Fibroblast of upper back skin (primary cell): ENCODE measurements at regions not wholly inside any gene's neighbourhood (a gene's known extent, or its start where the extent isn't known, plus 50 kb on each side); places are given as distances from the start of the nearest gene placed in this dataset.
"Not testable (repeated sequence)": the region's sequence is repeated elsewhere in the genome, so short reads cannot be mapped to it uniquely, and the experiment has no call there.

Experiments used
- DNase-seq: peaks from one replicate; pipeline ENCODE4 v3.0.0-alpha.2; 2013

DNA sequence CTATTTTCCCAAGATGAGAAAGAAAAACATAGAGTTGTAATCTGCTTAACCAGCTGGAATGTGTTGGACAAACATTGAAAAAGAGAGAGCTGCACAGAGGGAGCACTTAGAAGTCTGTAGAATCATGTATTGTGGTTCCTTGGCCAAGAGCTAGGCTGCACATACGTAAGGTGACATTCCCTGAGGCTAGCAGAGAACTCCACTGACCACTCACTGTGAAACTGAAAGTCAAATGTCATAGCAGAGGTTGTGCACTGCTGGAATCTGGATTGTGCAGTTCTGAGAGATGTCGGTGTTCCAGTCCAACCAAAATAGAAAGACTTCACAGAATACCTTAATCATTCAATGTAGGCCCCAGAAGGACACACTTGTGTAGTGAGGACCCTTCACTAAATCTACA, 772.8 kb upstream of the RAG2 start:
- peak; percentile 6 for DNase-seq

DNA sequence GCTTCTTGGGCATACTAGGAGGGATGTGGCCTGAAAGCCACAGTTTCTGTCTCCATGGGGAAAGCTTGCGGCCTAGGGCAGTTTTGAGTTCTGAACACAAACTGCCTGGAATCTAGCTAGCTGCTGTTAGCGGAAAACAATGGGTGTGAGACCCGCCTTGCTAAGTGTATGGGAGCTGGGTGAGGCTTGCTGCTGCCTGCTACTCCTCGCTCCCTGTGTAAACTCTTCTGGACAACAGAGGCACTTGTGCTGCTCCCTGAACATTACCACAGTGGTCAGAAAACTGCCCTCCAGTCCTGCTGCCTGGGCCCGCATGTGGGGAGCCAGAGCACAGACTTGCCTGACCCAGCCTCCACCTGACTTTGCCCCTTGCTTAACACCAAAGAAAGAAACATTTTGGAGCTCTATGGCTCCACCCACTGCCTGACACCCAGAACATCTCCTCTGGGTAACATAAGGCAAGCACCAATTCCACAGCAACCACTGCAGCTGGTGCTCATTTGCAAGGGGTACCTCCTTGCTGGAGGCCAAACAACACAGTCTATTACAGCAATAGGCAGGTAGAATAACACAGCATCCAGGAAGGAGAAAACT, 766.3 kb upstream of the RAG2 start:
- DNase-seq = no peak

- DNase-seq = no peak
Measured at GRCh38 chr11:37353192-37353591, 755.2 kb upstream of the RAG2 start.

DNA sequence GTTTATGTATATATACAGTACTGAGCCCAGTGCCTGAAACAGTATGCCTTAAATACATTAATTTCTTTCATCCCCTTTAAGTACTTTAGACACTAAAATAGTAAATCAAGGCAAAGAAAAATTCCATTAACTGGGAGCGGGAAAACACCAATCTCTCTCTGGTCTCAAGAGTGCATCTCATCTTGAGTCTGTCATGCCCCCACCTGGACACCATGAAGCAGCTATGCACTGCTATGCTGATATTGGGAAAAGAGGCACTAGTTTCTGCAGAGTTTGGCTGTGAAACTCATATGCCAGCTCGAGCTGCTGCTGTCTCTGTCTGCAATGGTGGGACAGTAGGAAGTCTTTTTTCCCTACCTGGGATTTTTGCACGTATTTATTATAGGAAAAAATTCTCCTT, 754.4 kb upstream of the RAG2 start:
- DNase-seq = no peak

- no peak for DNase-seq
Measured at GRCh38 chr11:37343290-37343689, 745.3 kb upstream of the RAG2 start.

DNA sequence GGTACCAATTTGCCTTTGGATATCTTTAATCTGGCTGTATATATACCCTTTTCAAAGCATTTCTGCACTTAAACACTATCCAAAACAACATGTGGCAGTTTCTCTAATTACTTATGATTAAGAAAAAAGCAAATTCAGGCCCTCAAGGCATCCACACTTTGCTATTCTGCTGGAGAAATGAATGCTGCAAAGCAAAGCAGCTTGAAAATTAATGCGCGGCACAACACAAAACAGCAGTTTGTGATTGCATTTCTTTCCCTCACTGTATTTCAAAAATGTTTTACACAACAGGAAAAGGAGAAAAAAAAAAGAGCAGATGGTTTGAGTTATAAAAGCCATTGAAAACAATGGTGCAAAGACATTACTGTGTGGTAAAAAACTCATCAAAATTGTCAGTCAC, 738.4 kb upstream of the RAG2 start:
- DNase-seq = no peak

GRCh38 chr11:37333345-37333744, 735.3 kb upstream of the RAG2 start:
- no peak for DNase-seq

DNA sequence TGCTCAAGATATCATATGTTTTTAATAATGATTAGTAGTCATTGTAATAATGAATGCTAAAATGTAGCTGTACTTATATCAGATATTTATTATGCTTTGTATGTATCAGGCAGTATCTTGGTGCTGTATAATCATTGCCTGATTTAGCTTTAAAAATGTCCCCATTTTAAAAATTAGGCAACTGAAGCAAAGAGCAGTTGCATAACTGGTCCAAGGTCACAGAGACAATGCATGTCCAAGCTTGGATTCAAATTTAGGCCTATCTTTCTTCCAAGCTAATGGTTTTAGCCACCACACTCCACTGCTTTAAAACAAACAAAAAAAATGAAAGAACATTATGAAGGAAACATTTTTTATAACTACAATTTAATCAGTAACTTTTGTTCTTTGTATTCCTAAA, 725.8 kb upstream of the RAG2 start:
- DNase-seq = no peak

- no peak for DNase-seq
Measured at GRCh38 chr11:37322333-37323194, 724.5 kb upstream of the RAG2 start.

DNA sequence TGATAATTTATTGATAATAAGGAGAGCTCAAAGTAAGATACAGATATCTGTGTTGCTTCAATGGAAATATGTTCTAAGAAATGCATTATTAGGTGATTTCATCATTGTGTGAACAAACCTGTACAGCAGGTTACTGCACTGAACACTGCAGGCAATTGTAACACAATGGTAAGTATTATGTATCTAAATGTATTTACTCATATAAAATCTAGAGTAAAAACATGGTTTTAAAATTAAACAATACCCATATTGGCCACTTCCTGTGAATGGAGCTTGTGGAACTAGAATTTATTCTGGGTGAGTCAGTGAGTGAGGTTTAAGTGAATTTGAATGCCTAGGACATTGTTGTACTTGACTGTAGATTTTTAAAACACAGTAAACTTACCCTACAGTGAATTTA, 722.9 kb upstream of the RAG2 start:
- peak; percentile 32 for DNase-seq

GRCh38 chr11:37317803-37318202, 719.8 kb upstream of the RAG2 start:
- no peak for DNase-seq

DNA sequence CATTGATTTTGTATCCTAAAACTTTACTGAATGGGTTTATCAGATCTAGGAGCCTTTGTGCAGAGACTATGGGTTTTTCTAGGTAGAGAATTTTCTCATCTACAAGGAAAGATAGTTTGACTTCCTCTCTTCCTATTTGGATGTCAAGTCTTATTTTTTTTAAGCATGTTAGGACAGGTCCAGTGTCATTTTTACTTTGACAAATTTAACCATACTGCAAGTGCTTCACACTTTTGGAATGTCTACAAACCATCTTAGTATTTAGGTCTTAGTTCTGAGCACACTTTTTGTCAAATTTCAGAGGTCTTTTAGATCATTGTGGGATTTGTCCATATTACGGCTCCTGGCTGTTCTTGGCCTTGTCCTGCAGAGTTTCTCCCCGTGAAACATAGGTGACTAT, 715.2 kb upstream of the RAG2 start:
- DNase-seq = peak; percentile 12

DNA sequence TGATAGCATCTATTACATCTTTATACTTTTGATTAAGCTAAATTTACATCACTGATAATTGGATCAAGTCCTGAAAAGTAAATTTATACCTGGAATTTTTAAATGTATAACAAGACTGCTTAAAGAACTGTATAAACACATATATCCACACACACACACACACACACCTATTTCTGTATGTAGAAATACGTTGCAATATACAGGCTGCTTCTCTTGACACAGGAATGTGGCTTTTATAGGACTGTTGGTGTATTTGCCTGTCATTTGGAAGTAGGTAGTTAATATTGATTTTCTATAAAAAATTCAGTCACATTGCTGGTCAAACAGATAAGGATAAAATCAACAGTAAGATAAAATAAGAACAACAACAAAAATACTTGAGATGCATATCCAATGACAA, 708.5 kb upstream of the RAG2 start:
- no peak for DNase-seq

GRCh38 chr11:37301405-37301804, 703.4 kb upstream of the RAG2 start:
- DNase-seq = not testable (repeated sequence)

- no peak for DNase-seq
Measured at GRCh38 chr11:37298173-37298572, 700.1 kb upstream of the RAG2 start.

- no peak for DNase-seq
Measured at GRCh38 chr11:37286890-37287289, 688.9 kb upstream of the RAG2 start.

DNA sequence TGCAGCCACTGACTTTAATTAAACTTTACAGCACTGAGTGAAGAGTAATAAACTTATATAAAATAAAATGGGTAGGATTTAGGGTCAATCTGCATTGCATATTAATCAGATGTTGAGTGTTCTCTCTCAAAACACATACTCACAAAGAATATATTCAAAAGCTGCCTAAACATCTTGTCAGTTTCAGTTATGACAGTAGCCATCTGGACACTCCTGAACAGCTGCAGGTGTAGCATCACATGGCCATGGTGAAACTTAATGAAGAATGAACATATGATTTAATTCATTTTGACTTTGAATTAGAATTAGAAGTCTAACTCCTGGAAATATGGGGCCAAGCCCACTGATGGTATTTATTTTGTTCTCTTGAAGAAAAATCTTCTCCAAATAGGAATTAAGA, 684.3 kb upstream of the RAG2 start:
- DNase-seq = no peak

GRCh38 chr11:37280200-37280599, 682.2 kb upstream of the RAG2 start:
- DNase-seq = no peak

- no peak for DNase-seq
Measured at GRCh38 chr11:37277896-37278465, 679.9 kb upstream of the RAG2 start.

DNA sequence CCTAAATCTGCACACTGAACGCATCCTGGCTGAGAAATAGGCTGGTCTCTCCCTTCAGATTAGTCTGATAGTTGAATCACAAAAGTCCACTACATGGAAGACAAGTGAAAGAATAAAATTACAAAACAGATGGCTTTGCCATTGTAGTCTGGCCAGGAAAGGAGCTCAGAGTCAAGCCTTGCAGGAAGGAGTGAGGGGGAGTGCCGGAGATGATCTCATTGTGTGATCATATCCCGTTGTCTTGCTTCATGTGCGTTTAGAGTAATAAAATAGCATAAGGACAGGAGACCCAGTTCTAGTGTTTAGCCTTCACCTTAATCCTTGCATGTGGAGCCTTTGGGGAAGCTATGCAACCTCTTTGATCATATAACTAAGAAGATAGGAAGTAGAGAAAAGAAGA, 666.7 kb upstream of the RAG2 start:
- no peak for DNase-seq

GRCh38 chr11:37264060-37264459, 666.0 kb upstream of the RAG2 start:
- no peak for DNase-seq

GRCh38 chr11:37263467-37263866, 665.4 kb upstream of the RAG2 start:
- not testable (repeated sequence) for DNase-seq

DNA sequence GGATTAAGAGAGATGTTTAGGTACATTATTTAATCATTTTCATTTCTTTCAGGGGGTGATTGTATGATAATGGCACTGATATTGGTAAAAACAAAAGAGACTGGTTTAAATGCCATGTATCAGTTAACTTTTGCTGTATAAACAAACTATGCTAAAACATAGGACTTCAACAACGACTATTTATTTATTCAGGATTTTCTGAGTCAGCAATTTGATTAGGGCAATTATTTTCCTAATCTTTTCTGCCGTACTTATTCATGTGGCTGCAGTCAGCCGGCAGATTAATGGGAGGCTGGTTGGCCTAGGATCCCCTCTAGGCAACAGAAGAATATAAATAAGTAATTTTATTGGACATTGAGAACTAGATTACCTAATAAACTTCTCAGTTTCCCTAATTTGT, 661.7 kb upstream of the RAG2 start:
- DNase-seq = no peak

DNA sequence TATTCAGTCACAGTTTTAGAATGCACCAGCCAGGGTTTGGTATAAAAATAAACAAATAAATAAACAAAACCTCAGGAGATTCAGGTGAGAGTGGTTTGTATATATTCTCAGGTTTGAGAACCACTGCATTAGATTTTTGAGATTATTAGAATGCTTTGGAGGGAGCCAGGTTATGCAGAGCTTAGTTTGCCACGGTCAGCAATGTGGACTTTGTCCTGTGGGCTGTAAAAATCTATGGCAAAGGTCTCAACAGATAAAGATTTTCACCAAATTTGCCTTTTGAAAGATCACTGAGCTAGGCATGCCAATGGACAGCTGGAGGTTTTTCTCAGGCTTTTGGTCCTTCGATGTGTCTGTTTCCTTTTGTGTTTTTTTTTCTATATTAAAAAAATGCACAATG, 650.1 kb upstream of the RAG2 start:
- no peak for DNase-seq
